ENCODE measurements at regions not wholly inside any gene's neighbourhood (a gene's known extent, or its start where the extent isn't known, plus 50 kb on each side); places are given as distances from the start of the nearest gene placed in this dataset.

DNA sequence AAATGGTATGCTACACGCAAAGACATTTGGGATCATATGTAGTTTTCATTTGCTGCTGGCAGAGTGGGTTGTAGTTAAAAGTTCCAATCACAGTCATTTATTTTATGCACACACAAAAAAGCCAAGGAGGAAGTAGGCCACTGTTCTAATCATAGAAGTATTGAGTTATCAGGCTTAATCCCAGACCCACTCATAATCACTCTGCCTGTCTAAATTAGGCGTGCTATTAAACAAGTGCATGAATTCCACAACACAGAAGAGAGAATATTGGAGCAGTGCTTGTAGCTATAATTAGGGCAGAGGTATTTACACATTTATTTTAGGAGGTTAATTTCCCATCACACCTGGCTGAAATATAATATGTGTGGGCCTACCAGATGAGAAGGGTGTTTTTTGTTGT, 65.7 kb upstream of the FIGN start:
- DNase-seq (ENCODE audit: low spot score), result no peak
- Mint-ChIP-seq H3K27ac (no peak overlapping the region), H3K9me3 (peaks cover 6% of the 10 kb centered on the region), H3K4me1 (ENCODE audit: low read depth in 2 of 2) (no peaks in the 10 kb centered on the region), H3K27me3 (no peaks in the 10 kb centered on the region), H3K4me3 (no peak overlapping the region), H3K36me3 (no peaks in the 10 kb centered on the region)
- no peak for ATAC-seq

DNA sequence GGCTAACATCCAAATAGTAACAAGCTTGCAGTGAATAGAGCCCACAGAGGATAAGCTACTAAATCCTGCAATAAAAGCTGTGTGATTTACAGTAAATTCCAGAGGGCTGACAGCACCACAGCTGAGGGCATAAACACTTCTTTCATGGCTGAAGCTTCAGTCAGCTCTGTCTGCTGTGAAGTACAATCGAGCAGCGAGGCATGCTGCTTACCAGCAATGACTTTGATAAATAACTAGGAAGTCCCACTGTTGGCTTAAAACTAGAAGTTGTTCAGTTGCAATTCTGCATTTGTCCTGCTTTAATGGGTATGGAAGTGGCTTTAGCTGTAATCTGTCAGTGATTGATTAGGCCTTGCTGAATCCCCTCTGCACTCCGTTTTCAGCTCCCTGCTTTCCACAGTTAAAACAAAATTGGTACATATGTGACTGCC, 65.2 kb upstream of the FIGN start:
- Mint-ChIP-seq H3K36me3 (no peaks in the 10 kb centered on the region), H3K4me1 (ENCODE audit: low read depth in 2 of 2) (no peaks in the 10 kb centered on the region), H3K27me3 (no peaks in the 10 kb centered on the region), H3K4me3 (no peak overlapping the region), H3K9me3 (peaks cover 6% of the 10 kb centered on the region), H3K27ac (no peak overlapping the region)
- ATAC-seq, result no peak
- no peak for DNase-seq (ENCODE audit: low spot score)

DNA sequence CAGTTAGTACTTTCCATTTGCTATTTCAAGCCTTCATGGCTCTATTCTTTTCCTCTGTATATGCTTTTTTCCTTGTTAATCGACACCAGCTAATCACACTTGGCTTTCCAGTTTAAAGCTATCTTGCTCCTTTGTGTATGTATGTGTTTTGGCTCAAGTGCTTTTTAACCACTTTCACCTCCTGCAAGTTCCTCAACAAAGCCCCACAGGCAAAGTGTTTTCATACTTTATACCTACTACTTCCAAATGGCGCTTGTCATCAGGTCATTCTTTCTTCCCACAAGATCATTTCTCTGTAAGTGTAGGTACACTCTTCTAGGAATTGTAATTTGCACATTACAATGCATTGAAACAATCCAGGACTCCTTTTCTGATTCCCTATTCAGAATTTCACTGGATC, 64.0 kb upstream of the FIGN start:
- no peak for ATAC-seq
- H3K4me1 Mint-ChIP-seq (ENCODE audit: low read depth in 2 of 2), result no peaks in the 10 kb centered on the region
- H3K27me3 Mint-ChIP-seq, result no peaks in the 10 kb centered on the region
- H3K36me3 Mint-ChIP-seq, result no peaks in the 10 kb centered on the region
- H3K27ac Mint-ChIP-seq, result no peak overlapping the region
- H3K4me3 Mint-ChIP-seq, result no peak overlapping the region
- H3K9me3 Mint-ChIP-seq, result peaks cover 6% of the 10 kb centered on the region
- no peak for DNase-seq (ENCODE audit: low spot score)

DNA sequence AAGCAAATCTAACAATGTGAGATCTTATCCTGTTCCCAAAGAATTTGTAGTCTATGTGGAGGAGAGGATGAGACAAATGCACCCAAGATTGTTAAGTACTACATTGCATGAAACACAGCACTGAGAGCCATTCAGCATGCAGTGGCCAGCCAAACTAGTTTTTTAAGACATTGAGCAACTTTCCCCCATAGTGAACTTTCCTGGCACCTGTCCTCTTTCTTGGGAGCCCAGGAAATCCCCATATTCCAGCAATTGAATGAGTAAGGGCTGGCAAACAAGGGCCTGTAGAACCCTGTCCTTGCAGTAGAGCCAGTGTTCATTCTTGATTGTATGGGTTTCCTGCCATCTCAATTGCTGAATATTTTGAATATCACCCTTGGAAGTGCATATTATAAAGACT, 58.8 kb upstream of the FIGN start:
- H3K36me3 Mint-ChIP-seq, result peaks cover 4% of the 10 kb centered on the region
- H3K9me3 Mint-ChIP-seq, result peaks cover 9% of the 10 kb centered on the region
- no peaks in the 10 kb centered on the region for H3K27me3 Mint-ChIP-seq
- H3K4me1 Mint-ChIP-seq (ENCODE audit: low read depth in 2 of 2), result no peaks in the 10 kb centered on the region
- no peak for DNase-seq (ENCODE audit: low spot score)
- H3K4me3 Mint-ChIP-seq, result no peak overlapping the region
- ATAC-seq, result no peak
- no peak overlapping the region for H3K27ac Mint-ChIP-seq

Measured in natural killer cell treated with Interleukin-12 subunit alpha and Interleukin-12 subunit beta and Interleukin-15 and Interleukin-18, amount 100 ng/mL, for 72 hours (primary cell).